HUES64 (cell line): ENCODE measurements at regions not wholly inside any gene's neighbourhood (a gene's known extent, or its start where the extent isn't known, plus 50 kb on each side); places are given as distances from the start of the nearest gene placed in this dataset.

Experiments used
- H3K27ac ChIP-seq: 2 replicates; pipeline ENCODE4 v1.7.0; 2013; ENCODE audit warnings: low read depth, low read length, inconsistent platforms
- H3K27me3 ChIP-seq: 2 replicates; pipeline ENCODE4 v1.6.1; 2013; ENCODE audit warnings: mild to moderate bottlenecking, low read length; ENCODE audit not compliant: insufficient read depth
- H3K36me3 ChIP-seq: 2 replicates; pipeline ENCODE4 v1.6.1; 2013; ENCODE audit warnings: mild to moderate bottlenecking, low read length; ENCODE audit not compliant: insufficient read depth
- H3K4me1 ChIP-seq: 2 replicates; pipeline ENCODE4 v1.6.1; 2013; ENCODE audit warnings: mild to moderate bottlenecking, low read length, moderate library complexity; ENCODE audit not compliant: insufficient read depth
- H3K4me3 ChIP-seq: 2 replicates; pipeline ENCODE4 v1.5.1; 2013; ENCODE audit warnings: mild to moderate bottlenecking, low read length, moderate library complexity
- H3K9ac ChIP-seq: 2 replicates; pipeline ENCODE4 v1.6.1; 2013; ENCODE audit warnings: mild to moderate bottlenecking, low read depth, low read length
- H3K9me3 ChIP-seq: 2 replicates; pipeline ENCODE4 v1.6.1; 2013; ENCODE audit warnings: low read depth, low read length; ENCODE audit not compliant: insufficient read depth
- WGBS: fragments of 150-250, 120-280 bp; methylation state at CpG from one replicate; pipeline ENCODE4 v1.1.7; 2013; ENCODE audit warnings: missing lambda C conversion rate; 5-methylcytosine and 5-hydroxymethylcytosine counted together

DNA sequence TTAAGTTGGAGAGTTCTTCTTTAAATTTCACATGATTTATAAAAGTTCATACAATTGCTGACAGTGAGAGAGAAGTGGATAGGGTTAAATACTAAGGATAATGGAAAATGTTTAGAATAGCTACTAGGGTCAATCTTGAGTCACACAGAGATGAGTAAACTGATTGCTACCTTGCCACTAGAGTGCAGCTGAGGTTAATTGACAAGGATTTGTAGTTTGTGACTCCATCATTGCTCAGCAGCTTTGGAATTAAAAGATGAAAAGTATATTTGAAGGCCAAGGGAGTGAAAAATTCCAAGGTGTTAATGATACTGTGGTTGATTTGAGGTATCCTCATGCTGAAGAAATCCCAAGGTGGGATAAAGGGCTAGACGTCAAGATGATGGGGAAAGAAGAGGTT lies 524.0 kb downstream of the UTRN start:
- no peak overlapping the region for H3K4me3 ChIP-seq
- no peaks in the 10 kb centered on the region for H3K9me3 ChIP-seq
- no peaks in the 10 kb centered on the region for H3K27me3 ChIP-seq
- H3K9ac ChIP-seq = no peak overlapping the region
- peaks cover 9% of the 10 kb centered on the region; the same call in 1 of the 2 replicates for H3K4me1 ChIP-seq
- no peaks in the 10 kb centered on the region for H3K36me3 ChIP-seq
- H3K27ac ChIP-seq = no peak overlapping the region
- 93% methylated on average over 1 of the region's 1 CpG for WGBS

DNA sequence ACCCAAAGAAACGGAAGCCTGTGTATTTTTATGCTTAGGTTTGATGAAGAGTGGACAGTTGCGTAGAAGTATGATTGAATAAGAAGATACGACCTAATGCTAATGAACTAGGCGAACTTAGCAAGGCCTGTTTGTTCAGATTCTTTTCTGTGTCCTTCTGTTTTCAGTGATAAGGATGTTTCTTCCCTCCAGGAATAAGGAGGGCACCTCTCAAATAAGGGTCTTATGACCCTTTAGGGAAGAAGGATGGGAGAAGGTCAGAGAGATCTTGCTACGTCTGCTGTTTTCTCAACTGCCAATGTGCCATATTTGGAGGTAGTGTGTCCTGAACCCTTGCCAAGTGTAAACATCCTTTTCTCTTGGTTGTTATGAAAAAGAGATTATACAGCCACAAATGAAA lies 524.8 kb downstream of the UTRN start:
- H3K27me3 ChIP-seq = no peaks in the 10 kb centered on the region
- no peak overlapping the region for H3K9ac ChIP-seq
- no peaks in the 10 kb centered on the region for H3K36me3 ChIP-seq
- no peaks in the 10 kb centered on the region for H3K9me3 ChIP-seq
- WGBS = 96% methylated on average over 5 of the region's 5 CpGs
- H3K4me1 ChIP-seq = peaks cover 9% of the 10 kb centered on the region; the same call in 1 of the 2 replicates
- no peak overlapping the region for H3K4me3 ChIP-seq
- H3K27ac ChIP-seq = no peak overlapping the region

DNA sequence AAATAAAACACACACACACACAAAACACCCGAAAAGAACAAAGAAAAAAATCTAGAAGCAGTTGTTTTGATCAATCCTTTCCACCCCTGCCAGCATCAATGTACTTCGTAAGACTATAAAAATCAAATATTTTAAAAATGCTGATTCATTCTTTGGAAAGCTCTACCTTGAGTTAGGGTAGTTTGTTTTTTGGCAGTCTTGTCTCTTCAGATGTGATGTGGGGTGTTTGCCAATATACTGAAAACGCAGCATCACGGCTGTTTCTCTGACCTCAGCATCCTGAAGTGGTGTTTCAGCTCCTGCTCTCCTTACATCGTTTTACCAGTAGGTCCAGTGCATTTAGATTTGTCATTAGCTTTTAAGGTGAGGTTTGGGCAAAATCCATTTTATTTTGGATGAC lies 526.0 kb downstream of the UTRN start:
- peaks cover 9% of the 10 kb centered on the region; the same call in 1 of the 2 replicates for H3K4me1 ChIP-seq
- H3K27me3 ChIP-seq = no peaks in the 10 kb centered on the region
- no peaks in the 10 kb centered on the region for H3K36me3 ChIP-seq
- 91% methylated on average over 4 of the region's 5 CpGs for WGBS
- no peaks in the 10 kb centered on the region for H3K9me3 ChIP-seq
- no peak overlapping the region for H3K4me3 ChIP-seq
- H3K27ac ChIP-seq = no peak overlapping the region
- no peak overlapping the region for H3K9ac ChIP-seq

DNA sequence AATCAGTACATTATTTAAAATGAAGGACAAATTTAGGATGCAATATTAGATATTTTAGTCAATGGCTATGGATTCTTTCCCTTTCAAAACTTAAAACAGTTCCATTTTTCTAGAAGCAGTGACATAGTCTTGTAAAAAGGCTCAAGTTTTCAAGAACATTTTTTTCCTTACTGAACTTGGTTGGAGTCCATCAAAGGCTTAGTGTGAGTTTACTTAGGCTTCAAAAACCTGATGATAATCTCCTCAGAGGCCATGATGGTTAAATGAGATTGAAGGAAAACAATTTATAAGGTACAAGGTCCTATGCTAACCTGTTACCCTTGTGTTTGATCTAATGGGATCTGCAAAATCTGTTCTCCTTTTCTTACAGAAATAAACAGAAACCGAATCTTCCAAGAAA lies 531.8 kb downstream of the UTRN start:
- Histone ChIP-seq H3K27ac (no peak overlapping the region), H3K36me3 (no peaks in the 10 kb centered on the region), H3K27me3 (no peaks in the 10 kb centered on the region), H3K9me3 (no peaks in the 10 kb centered on the region), H3K9ac (no peak overlapping the region), H3K4me3 (no peak overlapping the region), H3K4me1 (peaks cover 2% of the 10 kb centered on the region; the same call in 1 of the 2 replicates)
- no CpG with 5 or more reads among the region's 1 CpG for WGBS

DNA sequence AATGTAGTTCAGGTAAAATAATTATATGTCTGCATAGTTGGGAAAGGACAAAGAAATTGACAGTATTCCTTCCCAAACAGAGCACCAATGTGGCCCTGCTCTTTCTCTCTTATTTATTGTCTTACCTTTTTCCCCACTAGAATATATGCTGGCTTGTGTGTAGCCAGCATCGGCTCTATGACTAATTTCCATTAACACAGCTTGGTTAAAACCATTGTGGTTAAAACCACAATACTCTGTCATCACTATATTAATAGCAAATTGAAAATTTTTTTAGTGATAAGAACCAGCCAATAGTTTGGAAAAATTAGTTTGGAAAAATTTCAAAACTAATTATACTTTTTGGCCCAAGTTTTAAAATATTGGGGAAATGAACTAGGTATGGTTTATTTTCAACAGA lies 535.1 kb downstream of the UTRN start:
- H3K4me3 ChIP-seq = no peak overlapping the region
- 0 out of 2 replicates have a peak, but pooled peaks cover 3% of the 10 kb centered on the region for H3K36me3 ChIP-seq
- H3K27ac ChIP-seq = no peak overlapping the region
- no peak overlapping the region for H3K9ac ChIP-seq
- H3K27me3 ChIP-seq = no peaks in the 10 kb centered on the region
- 100% methylated on average over 1 of the region's 1 CpG for WGBS
- no peaks in the 10 kb centered on the region for H3K9me3 ChIP-seq
- peaks cover 13% of the 10 kb centered on the region for H3K4me1 ChIP-seq

DNA sequence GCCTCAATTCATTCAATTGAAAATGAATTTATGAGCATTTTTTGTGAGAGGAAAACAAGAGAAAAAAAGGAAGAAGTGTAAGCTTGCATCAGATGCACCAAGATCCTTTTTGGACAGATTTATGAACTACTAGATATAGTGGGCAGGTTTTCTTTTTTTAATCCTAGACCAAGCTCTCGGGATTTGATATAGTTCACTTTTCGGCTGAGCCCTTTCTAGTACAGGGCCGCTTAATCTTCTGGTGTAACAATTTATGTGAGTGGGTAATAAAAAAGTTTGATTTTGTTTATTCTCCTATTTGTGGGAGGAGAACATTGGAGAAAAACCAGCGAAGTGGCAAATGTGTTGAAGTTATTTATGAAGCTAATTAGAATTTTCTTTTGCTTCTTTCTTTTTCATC lies 538.0 kb downstream of the UTRN start:
- H3K27ac ChIP-seq = no peak overlapping the region
- H3K36me3 ChIP-seq = peaks cover 8% of the 10 kb centered on the region; the same call in 1 of the 2 replicates
- no peak overlapping the region for H3K9ac ChIP-seq
- H3K4me1 ChIP-seq = peaks cover 16% of the 10 kb centered on the region
- H3K9me3 ChIP-seq = no peaks in the 10 kb centered on the region
- 93% methylated on average over 4 of the region's 4 CpGs for WGBS
- H3K27me3 ChIP-seq = no peaks in the 10 kb centered on the region
- no peak overlapping the region for H3K4me3 ChIP-seq

DNA sequence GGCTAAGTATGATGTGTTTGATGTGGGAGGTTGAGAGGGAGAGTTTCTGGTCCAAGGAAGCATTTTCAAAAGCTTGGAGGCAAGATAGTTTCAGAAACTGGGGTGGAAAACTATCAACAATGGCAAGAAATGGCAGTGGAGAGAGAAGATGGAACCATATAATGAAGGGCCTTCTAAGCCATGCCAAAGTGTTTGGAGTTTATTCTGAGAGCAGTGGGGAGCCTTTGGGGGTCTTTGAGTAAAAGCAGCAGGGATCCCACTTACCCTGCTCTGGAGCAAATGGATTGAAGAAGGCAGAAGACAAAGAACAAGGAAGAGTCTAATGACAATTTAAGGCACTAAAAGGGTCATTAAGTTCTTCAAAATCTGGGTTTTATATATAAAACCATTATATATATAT lies 538.9 kb downstream of the UTRN start:
- peaks cover 16% of the 10 kb centered on the region for H3K4me1 ChIP-seq
- no peaks in the 10 kb centered on the region for H3K27me3 ChIP-seq
- no peak overlapping the region for H3K4me3 ChIP-seq
- no peaks in the 10 kb centered on the region for H3K9me3 ChIP-seq
- H3K36me3 ChIP-seq = peaks cover 15% of the 10 kb centered on the region
- H3K27ac ChIP-seq = no peak overlapping the region
- no peak overlapping the region for H3K9ac ChIP-seq

DNA sequence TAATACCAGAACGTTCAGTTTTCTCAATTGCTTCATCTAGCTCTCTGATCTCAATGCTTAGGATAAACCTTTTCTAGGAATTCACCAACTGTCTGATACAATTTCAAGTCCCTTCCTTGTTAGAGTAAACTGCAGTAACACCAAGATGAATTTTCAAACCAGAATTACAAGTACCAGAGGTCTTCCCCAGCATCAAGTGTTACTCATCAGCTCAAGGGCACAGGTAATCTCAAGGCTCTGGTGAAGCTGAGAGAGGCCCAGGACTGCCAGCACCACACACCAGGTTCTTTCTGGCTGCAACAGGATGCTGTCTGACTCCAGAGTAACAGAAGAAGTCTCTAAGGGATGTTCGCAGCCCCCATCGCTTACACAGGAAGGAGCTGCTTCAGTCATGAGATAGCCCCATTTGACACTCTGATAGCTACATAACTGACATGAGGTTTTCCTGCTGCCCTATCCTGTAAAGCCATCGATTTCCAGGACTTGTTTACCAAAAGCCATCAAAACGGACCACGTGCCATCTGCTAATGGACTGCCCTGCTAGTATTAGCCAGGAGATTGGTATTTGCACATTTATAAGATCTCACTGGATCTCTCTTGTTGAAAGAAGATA lies 549.4 kb downstream of the UTRN start:
- WGBS = 96% methylated on average over 6 of the region's 6 CpGs
- Histone ChIP-seq H3K9ac (no peak overlapping the region), H3K36me3 (peaks cover 51% of the 10 kb centered on the region), H3K4me3 (no peak overlapping the region), H3K4me1 (no peaks in the 10 kb centered on the region), H3K27ac (no peak overlapping the region), H3K9me3 (no peaks in the 10 kb centered on the region), H3K27me3 (no peaks in the 10 kb centered on the region)

DNA sequence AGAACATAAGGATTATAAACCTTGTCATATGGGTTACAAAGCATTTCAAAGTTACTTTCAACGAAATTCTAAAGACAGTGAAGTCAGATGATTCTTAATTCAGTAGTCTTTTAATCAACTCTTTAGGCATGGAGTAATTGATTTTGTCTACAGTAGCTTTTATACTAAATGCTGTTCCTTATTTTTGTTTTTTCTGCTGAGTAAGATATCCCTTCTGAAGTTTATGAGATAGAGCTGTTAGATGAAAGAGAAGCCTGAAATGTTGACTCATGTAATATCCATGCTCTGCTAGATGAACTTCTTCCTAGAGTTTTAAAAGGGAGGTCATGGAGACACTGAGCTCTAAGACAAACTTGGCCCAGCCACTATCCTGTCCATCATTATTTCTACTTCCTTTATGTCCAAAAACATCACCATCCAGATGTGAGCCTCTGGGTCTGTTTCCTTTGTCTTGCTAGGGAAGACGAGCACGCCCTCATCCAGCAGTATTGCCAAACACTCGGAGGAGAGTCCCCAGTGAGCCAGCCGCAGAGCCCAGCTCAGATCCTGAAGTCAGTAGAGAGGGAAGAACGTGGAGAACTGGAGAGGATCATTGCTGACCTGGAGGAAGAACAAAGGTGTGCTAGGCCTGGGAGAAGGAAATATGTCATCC lies 550.3 kb downstream of the UTRN start:
- peaks cover 53% of the 10 kb centered on the region for H3K36me3 ChIP-seq
- H3K27me3 ChIP-seq = no peaks in the 10 kb centered on the region
- WGBS = 94% methylated on average over 6 of the region's 6 CpGs
- no peaks in the 10 kb centered on the region for H3K9me3 ChIP-seq
- H3K9ac ChIP-seq = no peak overlapping the region
- no peak overlapping the region for H3K27ac ChIP-seq
- peaks cover under 1% of the 10 kb centered on the region; the same call in 1 of the 2 replicates for H3K4me1 ChIP-seq
- H3K4me3 ChIP-seq = no peak overlapping the region

DNA sequence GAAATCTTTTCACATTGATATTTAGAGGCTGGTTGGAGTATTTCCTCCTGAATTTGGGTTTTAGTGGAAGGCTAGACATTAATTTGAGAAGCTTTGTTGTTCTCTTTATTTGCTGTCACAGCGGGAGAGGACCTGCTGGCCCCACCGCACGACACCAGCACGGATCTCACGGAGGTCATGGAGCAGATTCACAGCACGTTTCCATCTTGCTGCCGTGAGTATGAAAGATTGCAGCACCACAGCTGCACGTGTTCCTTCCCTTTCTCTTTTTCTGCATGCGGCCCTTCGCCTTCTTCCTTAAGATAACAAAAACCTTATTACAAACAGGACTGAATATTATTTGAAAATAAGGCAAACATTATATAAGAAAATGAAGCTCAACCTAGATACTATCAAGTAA lies 555.5 kb downstream of the UTRN start:
- Histone ChIP-seq H3K4me3 (no peak overlapping the region), H3K9ac (no peak overlapping the region), H3K36me3 (peaks cover 60% of the 10 kb centered on the region), H3K27ac (no peak overlapping the region), H3K4me1 (peaks cover 4% of the 10 kb centered on the region; the same call in 1 of the 2 replicates), H3K9me3 (no peaks in the 10 kb centered on the region), H3K27me3 (no peaks in the 10 kb centered on the region)
- 94% methylated on average over 10 of the region's 10 CpGs for WGBS

DNA sequence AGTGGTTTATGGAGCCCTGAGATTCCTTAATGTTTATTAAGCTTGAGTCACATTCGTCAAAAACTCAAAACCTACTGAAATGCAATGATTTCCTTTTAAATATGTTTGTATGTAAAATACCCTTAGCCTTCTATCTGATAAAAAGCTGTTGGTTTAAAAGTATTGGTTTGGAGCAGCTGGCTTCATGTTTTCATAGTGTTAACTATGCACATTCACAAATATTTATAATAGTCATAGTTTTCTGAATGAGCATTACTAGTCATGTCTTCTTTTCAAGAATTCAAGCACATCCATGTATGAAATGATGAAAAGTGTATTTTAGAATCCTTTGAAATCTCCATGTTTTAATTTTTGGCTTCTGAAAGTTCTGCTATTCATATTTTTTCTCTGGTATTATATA lies 558.6 kb downstream of the UTRN start:
- Histone ChIP-seq H3K27ac (no peak overlapping the region), H3K4me1 (peaks cover 19% of the 10 kb centered on the region), H3K4me3 (no peak overlapping the region), H3K27me3 (no peaks in the 10 kb centered on the region), H3K36me3 (peaks cover 34% of the 10 kb centered on the region), H3K9ac (no peak overlapping the region), H3K9me3 (no peaks in the 10 kb centered on the region)
- no CpG with 5 or more reads among the region's 1 CpG for WGBS
